ENCODE measurements at regions not wholly inside any gene's neighbourhood (a gene's known extent, or its start where the extent isn't known, plus 50 kb on each side); places are given as distances from the start of the nearest gene placed in this dataset.

DNA sequence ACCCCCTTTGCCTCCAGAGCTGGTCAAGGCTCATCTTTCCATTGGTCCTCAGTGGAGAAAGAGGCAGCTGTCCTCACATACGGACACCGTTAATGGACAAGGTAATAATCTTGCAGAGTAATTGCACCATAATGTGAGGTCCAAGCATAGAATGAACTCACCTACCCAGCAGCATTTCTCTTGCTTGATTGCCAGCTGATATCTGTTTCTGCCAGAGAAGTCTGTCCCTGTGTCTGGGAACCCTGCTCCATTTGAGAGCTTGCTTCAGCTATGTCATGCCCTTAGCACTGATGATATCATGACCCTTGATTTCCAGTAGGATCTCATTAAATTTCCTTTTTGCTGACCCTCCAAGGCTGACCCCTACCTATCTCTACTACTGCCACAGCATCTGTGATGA lies 154.6 kb downstream of the PIK3R1 start:
- Histone ChIP-seq H3K27ac (peak overlapping the region in 1 of 8 donors; percentile 62), H3K4me3 (no peak overlapping the region), H3K36me3 (no peaks in the 10 kb centered on the region), H3K9me3 (no peaks in the 10 kb centered on the region), H3K27me3 (replicated peaks in 1 of 7) (no peaks in the 10 kb centered on the region), H3K4me1 (peaks cover 4 to 37% (median 10%) of the 10 kb centered on the region in 6 donors)
- intact Hi-C loops (cut with DNase I; ENCODE audit: low total_unique reads), result no loop called here
- 92 to 100% (median 95%) methylated on average over 2 of the region's 2 CpGs for WGBS, 5 donors
- TF ChIP-seq, protein P1, sequence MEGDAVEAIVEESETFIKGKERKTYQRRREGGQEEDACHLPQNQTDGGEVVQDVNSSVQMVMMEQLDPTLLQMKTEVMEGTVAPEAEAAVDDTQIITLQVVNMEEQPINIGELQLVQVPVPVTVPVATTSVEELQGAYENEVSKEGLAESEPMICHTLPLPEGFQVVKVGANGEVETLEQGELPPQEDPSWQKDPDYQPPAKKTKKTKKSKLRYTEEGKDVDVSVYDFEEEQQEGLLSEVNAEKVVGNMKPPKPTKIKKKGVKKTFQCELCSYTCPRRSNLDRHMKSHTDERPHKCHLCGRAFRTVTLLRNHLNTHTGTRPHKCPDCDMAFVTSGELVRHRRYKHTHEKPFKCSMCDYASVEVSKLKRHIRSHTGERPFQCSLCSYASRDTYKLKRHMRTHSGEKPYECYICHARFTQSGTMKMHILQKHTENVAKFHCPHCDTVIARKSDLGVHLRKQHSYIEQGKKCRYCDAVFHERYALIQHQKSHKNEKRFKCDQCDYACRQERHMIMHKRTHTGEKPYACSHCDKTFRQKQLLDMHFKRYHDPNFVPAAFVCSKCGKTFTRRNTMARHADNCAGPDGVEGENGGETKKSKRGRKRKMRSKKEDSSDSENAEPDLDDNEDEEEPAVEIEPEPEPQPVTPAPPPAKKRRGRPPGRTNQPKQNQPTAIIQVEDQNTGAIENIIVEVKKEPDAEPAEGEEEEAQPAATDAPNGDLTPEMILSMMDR (IDR thresholded peaks at IDR 0.05 in 8 of 11, conservative IDR thresholded peaks at IDR 0.05 in 3 of 11), result no peak
- no peak for TF ChIP-seq POLR2AphosphoS5 (IDR thresholded peaks at IDR 0.05)
- TF ChIP-seq POLR2A (IDR thresholded peaks at IDR 0.05), result no peak
- DNase-seq, result no peak

DNA sequence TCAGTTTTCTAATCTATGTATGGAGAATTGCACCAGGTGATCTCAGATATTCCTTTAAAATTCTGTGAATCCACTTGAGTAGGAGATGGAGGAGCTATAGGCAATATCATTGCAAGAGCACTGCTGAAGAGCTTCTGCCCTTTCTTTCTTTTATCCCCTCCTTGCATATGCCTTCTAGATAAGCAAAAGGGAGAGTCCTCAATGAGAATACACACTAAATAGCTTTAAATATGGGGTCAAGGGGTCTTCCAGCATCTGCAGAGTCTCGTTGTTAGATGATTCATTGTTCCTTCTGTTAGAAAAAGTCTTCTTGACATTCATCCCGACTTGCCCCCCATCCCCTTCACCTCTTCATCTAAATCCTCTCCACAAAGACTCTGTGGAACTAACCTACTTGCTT lies 156.1 kb downstream of the PIK3R1 start:
- intact Hi-C loops (cut with DNase I; ENCODE audit: low total_unique reads), result no loop called here
- H3K27me3 ChIP-seq (replicated peaks in 1 of 7), result no peaks in the 10 kb centered on the region
- peaks cover 4 to 39% (median 10%) of the 10 kb centered on the region in 6 donors for H3K4me1 ChIP-seq
- WGBS, 5 donors, result 57 to 76% (median 70%) methylated on average over 2 of the region's 2 CpGs
- peak overlapping the region in 2 of 8 donors; percentile 29 to 50 for H3K27ac ChIP-seq
- no peak for DNase-seq
- no peak for TF ChIP-seq POLR2A (IDR thresholded peaks at IDR 0.05)
- TF ChIP-seq, protein P1 (IDR thresholded peaks at IDR 0.05 in 8 of 11, conservative IDR thresholded peaks at IDR 0.05 in 3 of 11), result no peak
- no peak for TF ChIP-seq POLR2AphosphoS5 (IDR thresholded peaks at IDR 0.05)
- H3K36me3 ChIP-seq, result no peaks in the 10 kb centered on the region
- no peak overlapping the region for H3K4me3 ChIP-seq
- H3K9me3 ChIP-seq, result no peaks in the 10 kb centered on the region

DNA sequence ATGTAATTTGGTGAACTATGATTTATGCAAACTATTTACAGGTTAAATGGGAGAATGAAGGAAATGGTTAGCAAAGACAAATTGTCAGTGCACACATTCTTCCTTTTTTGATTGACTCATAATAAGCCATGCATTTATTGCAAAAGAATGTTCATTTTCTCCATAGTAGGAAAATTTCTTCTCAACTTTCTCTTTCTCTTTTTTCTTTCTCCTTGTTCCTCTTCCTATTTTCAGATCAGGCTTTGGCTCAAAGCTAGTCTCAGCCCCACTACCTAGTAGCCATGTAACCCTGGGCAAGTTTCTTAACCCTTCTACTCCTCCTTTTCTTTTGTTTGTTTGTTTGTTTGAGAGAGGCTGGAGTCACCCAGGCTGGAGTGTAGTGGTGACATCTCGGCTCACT lies 156.6 kb downstream of the PIK3R1 start:
- intact Hi-C loops (cut with DNase I; ENCODE audit: low total_unique reads), result no loop called here
- Histone ChIP-seq H3K4me1 (peaks cover 4 to 39% (median 10%) of the 10 kb centered on the region in 6 donors), H3K9me3 (no peaks in the 10 kb centered on the region), H3K27me3 (replicated peaks in 1 of 7) (no peaks in the 10 kb centered on the region), H3K4me3 (no peak overlapping the region), H3K27ac (peak overlapping the region in 2 of 8 donors; percentile 29 to 50), H3K36me3 (no peaks in the 10 kb centered on the region)
- 84 to 100% (median 91%) methylated on average over 1 of the region's 1 CpG for WGBS, 5 donors
- DNase-seq, result no peak
- TF ChIP-seq POLR2AphosphoS5 (IDR thresholded peaks at IDR 0.05), result no peak
- TF ChIP-seq POLR2A (IDR thresholded peaks at IDR 0.05), result no peak
- TF ChIP-seq, protein P1 (IDR thresholded peaks at IDR 0.05 in 8 of 11, conservative IDR thresholded peaks at IDR 0.05 in 3 of 11), result no peak

DNA sequence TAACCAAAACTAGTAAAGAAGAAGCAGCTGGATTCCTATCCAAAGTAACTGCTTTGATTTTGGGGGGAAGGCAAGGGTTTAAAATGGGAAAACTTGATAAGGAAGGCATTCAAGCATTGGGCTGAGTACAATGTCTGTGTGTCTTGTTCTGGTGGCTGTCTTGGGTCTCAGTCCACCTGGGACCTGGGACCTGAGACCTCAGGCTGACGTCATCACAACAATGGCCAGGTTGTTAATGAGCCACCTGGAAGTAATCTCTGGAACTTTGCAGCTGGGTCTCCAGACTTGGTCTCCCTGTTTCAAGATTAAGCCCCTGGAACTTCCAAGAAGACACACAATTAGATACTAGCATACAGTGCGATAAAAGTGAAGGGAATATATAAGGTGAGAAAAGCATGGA lies 157.5 kb downstream of the PIK3R1 start:
- Histone ChIP-seq H3K27ac (no peak overlapping the region), H3K9me3 (no peaks in the 10 kb centered on the region), H3K4me3 (no peak overlapping the region), H3K27me3 (replicated peaks in 1 of 7) (no peaks in the 10 kb centered on the region), H3K4me1 (peaks cover 4 to 43% (median 10%) of the 10 kb centered on the region in 6 donors), H3K36me3 (no peaks in the 10 kb centered on the region)
- intact Hi-C loops (cut with DNase I; ENCODE audit: low total_unique reads), result no loop called here
- no peak for DNase-seq
- WGBS, 5 donors, result 77 to 98% (median 96%) methylated on average over 2 of the region's 2 CpGs
- no peak for TF ChIP-seq POLR2A (IDR thresholded peaks at IDR 0.05)
